ENCODE measurements at regions not wholly inside any gene's neighbourhood (a gene's known extent, or its start where the extent isn't known, plus 50 kb on each side); places are given as distances from the start of the nearest gene placed in this dataset.

DNA sequence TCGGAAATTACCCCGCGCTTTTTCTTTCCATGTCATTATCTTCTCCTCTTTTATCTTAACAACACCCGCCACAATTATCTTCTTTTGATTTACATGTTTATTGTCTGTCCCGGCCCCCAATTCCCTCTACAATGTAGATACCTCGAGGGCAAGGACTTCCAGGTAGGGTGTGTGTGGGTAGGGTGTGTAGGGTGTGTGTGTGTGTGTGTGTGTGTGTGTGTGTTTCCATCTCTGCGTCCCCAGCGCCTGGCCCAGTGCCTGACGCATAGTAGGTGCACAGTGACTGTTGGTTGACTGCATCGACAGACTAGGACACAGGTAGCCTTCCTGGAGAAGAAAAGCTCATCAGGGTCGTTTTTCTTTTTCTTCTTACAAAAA, 103.1 kb downstream of the UCHL1 start:
- TF ChIP-seq, protein P1, sequence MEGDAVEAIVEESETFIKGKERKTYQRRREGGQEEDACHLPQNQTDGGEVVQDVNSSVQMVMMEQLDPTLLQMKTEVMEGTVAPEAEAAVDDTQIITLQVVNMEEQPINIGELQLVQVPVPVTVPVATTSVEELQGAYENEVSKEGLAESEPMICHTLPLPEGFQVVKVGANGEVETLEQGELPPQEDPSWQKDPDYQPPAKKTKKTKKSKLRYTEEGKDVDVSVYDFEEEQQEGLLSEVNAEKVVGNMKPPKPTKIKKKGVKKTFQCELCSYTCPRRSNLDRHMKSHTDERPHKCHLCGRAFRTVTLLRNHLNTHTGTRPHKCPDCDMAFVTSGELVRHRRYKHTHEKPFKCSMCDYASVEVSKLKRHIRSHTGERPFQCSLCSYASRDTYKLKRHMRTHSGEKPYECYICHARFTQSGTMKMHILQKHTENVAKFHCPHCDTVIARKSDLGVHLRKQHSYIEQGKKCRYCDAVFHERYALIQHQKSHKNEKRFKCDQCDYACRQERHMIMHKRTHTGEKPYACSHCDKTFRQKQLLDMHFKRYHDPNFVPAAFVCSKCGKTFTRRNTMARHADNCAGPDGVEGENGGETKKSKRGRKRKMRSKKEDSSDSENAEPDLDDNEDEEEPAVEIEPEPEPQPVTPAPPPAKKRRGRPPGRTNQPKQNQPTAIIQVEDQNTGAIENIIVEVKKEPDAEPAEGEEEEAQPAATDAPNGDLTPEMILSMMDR (conservative IDR thresholded peaks at IDR 0.05): no peak
- H3K36me3 Mint-ChIP-seq: no peaks in the 10 kb centered on the region
- peaks cover 22% of the 10 kb centered on the region for H3K4me1 Mint-ChIP-seq (ENCODE audit: unreplicated experiment)
- H3K4me3 Mint-ChIP-seq: peak overlapping the region; percentile 80
- H3K9me3 Mint-ChIP-seq: no peaks in the 10 kb centered on the region
- no peak for DNase-seq (ENCODE audit: extremely low spot score, unreplicated experiment)
- peaks cover 25% of the 10 kb centered on the region for H3K27me3 Mint-ChIP-seq
- no peak overlapping the region for H3K27ac Mint-ChIP-seq

DNA sequence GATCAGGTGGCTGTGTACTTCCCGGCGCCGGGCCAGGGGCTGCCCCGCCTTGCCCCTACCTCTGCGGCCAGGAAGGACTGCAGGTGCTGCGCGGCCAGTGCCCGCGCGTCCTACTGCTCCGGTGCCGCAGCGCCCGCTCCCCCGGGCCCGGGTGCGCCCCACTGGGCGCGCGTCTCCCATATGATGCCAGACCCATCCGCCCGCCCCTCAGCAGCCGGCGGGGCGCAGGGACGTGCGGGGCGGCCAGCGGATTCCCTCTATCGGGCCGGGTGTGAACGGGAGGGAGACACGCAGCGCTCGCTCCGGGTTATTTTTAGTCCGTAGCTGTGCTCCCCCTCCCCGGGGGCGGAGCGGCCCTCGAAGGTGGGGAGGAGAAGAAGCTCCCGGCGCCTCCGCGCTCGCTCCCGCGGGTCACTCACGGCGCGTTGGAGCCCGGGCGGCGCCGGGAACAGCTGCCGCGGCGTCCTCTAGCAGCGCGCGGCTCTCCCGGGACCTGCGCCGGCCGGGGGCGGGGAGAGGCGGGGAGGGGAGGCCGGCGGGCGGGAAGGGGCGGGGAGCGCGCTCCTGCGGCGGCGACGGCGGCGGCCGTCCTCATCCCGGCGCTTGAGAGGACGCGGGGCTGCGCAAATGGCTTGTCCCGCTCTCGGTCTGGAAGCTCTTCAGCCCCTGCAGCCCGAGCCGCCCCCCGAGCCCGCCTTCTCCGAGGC, 103.6 kb downstream of the UCHL1 start:
- DNase-seq (ENCODE audit: extremely low spot score, unreplicated experiment): peak; percentile 75
- peaks cover 26% of the 10 kb centered on the region for H3K27me3 Mint-ChIP-seq

GRCh38 chr4:41360921-41361793, 104.4 kb downstream of the UCHL1 start:
- H3K9me3 Mint-ChIP-seq: no peaks in the 10 kb centered on the region
- peaks cover 22% of the 10 kb centered on the region for H3K4me1 Mint-ChIP-seq (ENCODE audit: unreplicated experiment)
- DNase-seq (ENCODE audit: extremely low spot score, unreplicated experiment): no peak
- H3K4me3 Mint-ChIP-seq: peak overlapping the region; percentile 92
- TF ChIP-seq, protein P1 (conservative IDR thresholded peaks at IDR 0.05): no peak
- H3K36me3 Mint-ChIP-seq: peaks cover 5% of the 10 kb centered on the region
- peak overlapping the region; percentile 55 for H3K27ac Mint-ChIP-seq
- peaks cover 28% of the 10 kb centered on the region for H3K27me3 Mint-ChIP-seq

More for the DNA sequence above, 103.6 kb downstream of the UCHL1 start:
- Mint-ChIP-seq H3K9me3 (no peaks in the 10 kb centered on the region), H3K4me1 (ENCODE audit: unreplicated experiment) (peaks cover 22% of the 10 kb centered on the region), H3K4me3 (peak overlapping the region; percentile 92), H3K36me3 (peaks cover 1% of the 10 kb centered on the region), H3K27ac (no peak overlapping the region)
- TF ChIP-seq, protein P1 (conservative IDR thresholded peaks at IDR 0.05): no peak

DNA sequence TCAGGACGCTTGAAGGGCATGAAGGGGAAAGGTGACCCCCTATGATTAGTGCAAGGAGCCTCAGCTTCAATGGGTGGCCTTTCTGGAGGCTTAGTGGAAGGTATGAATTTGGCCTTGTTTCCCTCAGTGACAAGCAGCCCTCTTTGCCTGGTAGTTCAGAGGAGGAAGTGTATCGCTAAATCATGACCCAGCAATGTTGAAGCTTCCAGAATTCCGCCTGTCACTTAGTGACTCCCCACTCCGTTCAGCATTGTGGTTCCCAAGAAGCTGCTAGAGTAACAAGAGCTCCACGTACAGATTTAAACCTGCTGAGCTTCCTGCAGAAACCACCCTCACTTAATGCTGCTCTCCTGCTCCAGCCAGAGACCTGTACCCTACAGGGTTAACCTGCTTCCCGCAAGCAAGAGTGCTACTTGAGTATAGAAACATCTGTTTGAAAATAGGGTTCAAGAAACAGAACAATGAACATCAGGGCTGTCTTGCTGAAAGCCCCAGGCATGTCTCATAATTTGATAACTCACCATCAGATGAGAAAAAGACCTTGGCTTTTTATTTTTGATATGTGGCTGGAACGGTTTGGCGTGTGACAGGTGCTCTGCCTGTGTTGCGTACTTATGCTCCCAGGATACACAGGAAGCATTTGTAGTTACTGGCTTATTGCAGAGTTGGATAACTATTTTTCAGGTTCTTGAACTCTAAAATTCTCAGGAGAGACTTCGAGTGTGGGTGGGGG, 105.2 kb downstream of the UCHL1 start:
- Mint-ChIP-seq H3K9me3 (no peaks in the 10 kb centered on the region), H3K27ac (peak overlapping the region; percentile 55), H3K4me1 (ENCODE audit: unreplicated experiment) (peaks cover 27% of the 10 kb centered on the region), H3K4me3 (peak overlapping the region; percentile 92), H3K36me3 (peaks cover 5% of the 10 kb centered on the region), H3K27me3 (peaks cover 28% of the 10 kb centered on the region)
- TF ChIP-seq, protein P1 (conservative IDR thresholded peaks at IDR 0.05): no peak
- DNase-seq (ENCODE audit: extremely low spot score, unreplicated experiment): no peak

- TF ChIP-seq, protein P1 (conservative IDR thresholded peaks at IDR 0.05): no peak
- H3K36me3 Mint-ChIP-seq: peaks cover 5% of the 10 kb centered on the region
- peak overlapping the region; percentile 60 for H3K27ac Mint-ChIP-seq
- no peak for DNase-seq (ENCODE audit: extremely low spot score, unreplicated experiment)
- H3K4me3 Mint-ChIP-seq: peak overlapping the region; percentile 92
- peaks cover 28% of the 10 kb centered on the region for H3K27me3 Mint-ChIP-seq
- H3K4me1 Mint-ChIP-seq (ENCODE audit: unreplicated experiment): peaks cover 27% of the 10 kb centered on the region
- H3K9me3 Mint-ChIP-seq: no peaks in the 10 kb centered on the region
Observed at GRCh38 chr4:41362621-41363383, 106.1 kb downstream of the UCHL1 start.

All from type B pancreatic cell (in vitro differentiated cells).